Liver (tissue), 3 donors: ENCODE measurements at regions not wholly inside any gene's neighbourhood (a gene's known extent, or its start where the extent isn't known, plus 50 kb on each side); places are given as distances from the start of the nearest gene placed in this dataset.

Experiments used
- EGR1 ChIP-seq, 2 donors: IDR thresholded peaks; 2 replicates each; pipeline ENCODE4 v1.6.1; 2016 to 2018; ENCODE audit warnings: antibody characterized with exemption in 2 of 2, low read depth in 2 of 2
- GABPA ChIP-seq, 2 donors: IDR thresholded peaks in 1 of 2; conservative IDR thresholded peaks in 1 of 2; 2 replicates each; pipeline ENCODE4 v1.6.1; 2016; ENCODE audit warnings: antibody characterized with exemption in 2 of 2, mild to moderate bottlenecking in 1 of 2, moderate library complexity in 1 of 2
- JUND ChIP-seq, 2 donors: IDR thresholded peaks; 2 replicates each; pipeline ENCODE4 v1.6.1; 2016; ENCODE audit warnings: antibody characterized with exemption in 2 of 2
- RAD21 ChIP-seq, 2 donors: IDR thresholded peaks; 2 replicates each; pipeline ENCODE4 v1.6.1; 2016; ENCODE audit warnings: antibody characterized with exemption in 2 of 2, mild to moderate bottlenecking in 2 of 2
- SP1 ChIP-seq: IDR thresholded peaks from 2 replicates; pipeline ENCODE4 v1.6.1; 2018; ENCODE audit warnings: antibody characterized with exemption, mild to moderate bottlenecking
- TAF1 ChIP-seq: conservative IDR thresholded peaks from 2 replicates; pipeline ENCODE4 v1.6.1; 2016; ENCODE audit warnings: antibody characterized with exemption, mild to moderate bottlenecking
- TF ChIP-seq, protein P1 (sequence below): fragments of 150-350 bp; IDR thresholded peaks from 2 replicates; pipeline ENCODE4 v1.5.1; 2017; ENCODE audit warnings: improper control_type of control experiment, low read depth, low read length; ENCODE audit not compliant: missing input control
- TF ChIP-seq, protein P2 (sequence below): IDR thresholded peaks from 2 replicates; pipeline ENCODE4 v1.6.1; 2016; ENCODE audit warnings: antibody characterized with exemption
- donor health status: healthy.
- donor health status: healthy.

DNA sequence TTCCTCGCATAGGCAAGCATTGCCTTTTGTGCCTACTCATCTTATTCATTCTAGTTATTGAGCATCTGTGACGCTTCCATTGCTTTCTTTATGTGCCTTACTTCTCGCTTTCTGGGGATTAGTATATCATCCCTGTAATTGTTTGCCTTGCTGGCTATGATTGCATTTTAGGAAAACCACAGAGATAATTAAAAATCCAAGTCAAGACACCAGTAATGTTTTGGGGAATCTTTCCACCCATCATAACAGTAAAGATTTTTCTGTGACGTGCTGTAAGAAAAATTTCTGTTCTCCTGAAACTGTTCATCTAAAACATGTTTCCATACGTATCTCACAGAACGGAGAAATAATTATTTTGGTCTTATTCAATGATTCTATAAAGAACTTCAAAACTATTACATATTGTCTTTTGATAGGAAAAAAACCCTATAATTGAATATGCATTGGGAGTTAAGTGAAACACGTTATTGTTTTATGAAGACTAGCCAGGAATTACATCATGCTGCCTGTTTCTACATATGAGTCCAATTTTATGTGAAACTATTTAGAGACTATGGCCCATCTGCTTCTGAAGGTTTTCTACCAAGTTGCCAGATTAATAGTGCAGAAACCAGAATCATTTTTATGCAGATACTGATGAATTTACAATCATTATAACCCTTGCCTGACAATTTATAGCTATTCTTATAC lies 133.7 kb upstream of the FIBIN start:
- TF ChIP-seq, protein P1, sequence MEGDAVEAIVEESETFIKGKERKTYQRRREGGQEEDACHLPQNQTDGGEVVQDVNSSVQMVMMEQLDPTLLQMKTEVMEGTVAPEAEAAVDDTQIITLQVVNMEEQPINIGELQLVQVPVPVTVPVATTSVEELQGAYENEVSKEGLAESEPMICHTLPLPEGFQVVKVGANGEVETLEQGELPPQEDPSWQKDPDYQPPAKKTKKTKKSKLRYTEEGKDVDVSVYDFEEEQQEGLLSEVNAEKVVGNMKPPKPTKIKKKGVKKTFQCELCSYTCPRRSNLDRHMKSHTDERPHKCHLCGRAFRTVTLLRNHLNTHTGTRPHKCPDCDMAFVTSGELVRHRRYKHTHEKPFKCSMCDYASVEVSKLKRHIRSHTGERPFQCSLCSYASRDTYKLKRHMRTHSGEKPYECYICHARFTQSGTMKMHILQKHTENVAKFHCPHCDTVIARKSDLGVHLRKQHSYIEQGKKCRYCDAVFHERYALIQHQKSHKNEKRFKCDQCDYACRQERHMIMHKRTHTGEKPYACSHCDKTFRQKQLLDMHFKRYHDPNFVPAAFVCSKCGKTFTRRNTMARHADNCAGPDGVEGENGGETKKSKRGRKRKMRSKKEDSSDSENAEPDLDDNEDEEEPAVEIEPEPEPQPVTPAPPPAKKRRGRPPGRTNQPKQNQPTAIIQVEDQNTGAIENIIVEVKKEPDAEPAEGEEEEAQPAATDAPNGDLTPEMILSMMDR: no peak
- TF ChIP-seq SP1 (no peak), JUND (IDR thresholded peaks at IDR 0.05) (no peak), TAF1 (no peak), GABPA (IDR thresholded peaks at IDR 0.05 in 1 of 2, conservative IDR thresholded peaks at IDR 0.05 in 1 of 2) (no peak), RAD21 (IDR thresholded peaks at IDR 0.05) (no peak), EGR1 (IDR thresholded peaks at IDR 0.05; ENCODE audit: low read depth in 2 of 2) (no peak)
- TF ChIP-seq, protein P2, sequence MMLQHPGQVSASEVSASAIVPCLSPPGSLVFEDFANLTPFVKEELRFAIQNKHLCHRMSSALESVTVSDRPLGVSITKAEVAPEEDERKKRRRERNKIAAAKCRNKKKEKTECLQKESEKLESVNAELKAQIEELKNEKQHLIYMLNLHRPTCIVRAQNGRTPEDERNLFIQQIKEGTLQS: no peak
